GM19463 (cell line): ENCODE measurements at regions not wholly inside any gene's neighbourhood (a gene's known extent, or its start where the extent isn't known, plus 50 kb on each side); places are given as distances from the start of the nearest gene placed in this dataset.
"Not testable (repeated sequence)": the region's sequence is repeated elsewhere in the genome, so short reads cannot be mapped to it uniquely, and the experiment has no call there.

Experiments
- ATAC-seq: cut with Tn5 transposase; IDR thresholded peaks from one replicate; pipeline ENCODE4 v1.9.1; 2021; ENCODE audit warnings: mild to moderate bottlenecking, moderate library complexity; ENCODE audit not compliant: unreplicated experiment

DNA sequence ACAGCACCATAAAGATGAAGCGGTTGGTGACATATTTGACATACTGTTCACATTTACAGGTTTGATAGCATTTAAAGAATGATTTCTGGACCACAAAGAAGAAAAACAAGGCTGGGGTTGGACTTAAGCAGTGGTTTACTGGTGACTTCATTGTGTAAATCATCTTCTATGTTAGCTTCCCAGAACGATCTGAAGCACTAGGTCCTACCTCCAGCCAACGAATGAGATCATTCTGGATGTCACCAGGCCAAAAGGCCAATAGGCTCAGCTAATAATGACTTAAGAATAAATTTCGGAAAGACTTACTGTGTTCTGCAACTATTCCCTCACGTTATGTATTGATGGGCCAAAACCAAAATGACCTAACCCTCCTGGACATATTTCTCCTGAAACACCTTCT is 675.3 kb upstream of the CCNG1 start:
- no peak for ATAC-seq

DNA sequence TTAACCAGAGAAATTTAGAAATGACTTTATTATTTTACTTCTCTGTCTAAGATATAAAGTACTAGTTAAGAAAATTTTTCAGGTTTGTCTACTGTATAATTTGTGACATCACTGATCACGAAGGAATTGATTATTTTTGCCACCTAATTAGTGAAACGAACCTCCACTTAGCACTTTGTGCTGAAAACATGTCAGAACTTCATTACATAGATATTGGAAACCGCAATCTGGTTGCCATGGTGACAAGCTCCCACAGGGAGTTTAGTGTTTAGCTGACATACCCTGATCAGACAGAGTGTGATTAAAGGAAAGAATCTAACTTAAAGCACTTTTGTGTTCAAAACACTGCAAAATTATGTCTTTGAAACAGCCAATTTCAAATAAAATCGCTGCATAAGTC is 668.4 kb upstream of the CCNG1 start:
- ATAC-seq = no peak

DNA sequence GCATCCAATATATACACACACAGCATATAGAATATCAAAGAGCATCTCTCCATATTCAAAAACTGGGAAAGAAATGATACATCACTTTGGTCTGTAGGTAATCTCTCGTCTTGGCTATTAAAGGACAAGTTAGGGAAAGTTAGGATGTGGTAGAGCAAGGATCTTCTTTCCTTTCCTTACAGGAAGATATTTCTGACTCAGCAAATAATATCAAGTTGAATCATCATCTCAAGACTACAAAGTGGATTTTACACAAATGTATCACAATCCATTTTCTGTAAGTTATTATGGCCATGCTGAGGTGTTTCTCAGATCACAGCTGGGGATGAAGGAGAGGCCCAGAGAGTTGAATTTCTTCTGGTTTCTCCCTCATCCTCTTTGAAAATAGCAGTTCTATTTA is 651.7 kb upstream of the CCNG1 start:
- ATAC-seq = no peak

DNA sequence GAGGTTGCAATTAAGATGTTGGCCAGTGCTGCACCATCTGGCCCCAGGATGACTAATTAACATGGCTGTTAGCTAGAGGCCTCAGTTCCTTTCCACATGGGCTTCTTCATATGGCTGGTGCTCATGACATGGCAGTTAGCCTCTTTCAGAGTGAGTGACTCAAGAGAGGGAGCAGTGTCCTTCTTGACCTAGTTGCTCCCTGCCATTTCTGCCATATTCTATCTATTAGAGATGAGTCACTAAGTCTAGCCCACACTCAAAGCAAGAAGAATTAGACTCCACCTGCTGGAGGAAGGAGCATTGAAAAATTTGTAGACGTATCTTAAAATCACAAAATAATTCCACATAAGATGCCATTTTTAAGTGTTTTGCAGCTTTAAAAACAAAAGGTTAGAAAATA is 651.2 kb upstream of the CCNG1 start:
- no peak for ATAC-seq

DNA sequence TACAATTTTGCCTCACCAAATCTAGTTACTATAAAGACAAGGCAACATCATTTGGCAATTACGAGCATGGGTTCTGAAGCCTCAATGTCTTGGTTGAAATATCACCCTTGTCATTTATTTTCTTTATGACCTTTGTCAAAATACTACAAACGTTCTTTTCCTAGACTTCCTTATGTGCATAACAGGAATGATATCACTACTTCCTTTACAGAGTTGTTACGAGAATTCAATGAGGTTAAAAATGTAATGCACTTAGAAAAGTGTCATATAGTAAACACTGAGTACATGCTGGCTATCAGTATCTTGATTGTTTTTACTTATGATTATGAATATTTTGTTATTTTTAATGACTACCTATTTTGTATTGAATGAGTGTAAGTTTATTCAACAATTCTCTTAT is 640.9 kb upstream of the CCNG1 start:
- no peak for ATAC-seq

DNA sequence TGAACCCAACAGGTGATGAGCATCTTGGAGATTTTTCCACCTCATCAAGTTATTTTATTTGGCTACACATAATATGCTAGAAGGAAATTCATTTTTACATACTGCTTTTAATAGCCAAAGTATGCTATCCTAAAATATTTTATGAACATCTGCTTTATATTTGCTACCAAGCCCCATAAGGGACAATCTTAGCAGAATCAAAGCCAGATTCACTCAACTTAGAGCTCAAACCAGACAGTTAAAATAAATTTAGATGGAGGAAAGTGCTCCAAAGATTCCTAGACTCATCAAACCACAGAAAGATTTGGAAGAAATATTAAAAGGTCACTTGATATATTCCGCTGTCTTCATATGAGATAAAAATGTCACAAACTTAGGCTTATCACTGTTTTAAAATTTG is 637.1 kb upstream of the CCNG1 start:
- no peak for ATAC-seq

DNA sequence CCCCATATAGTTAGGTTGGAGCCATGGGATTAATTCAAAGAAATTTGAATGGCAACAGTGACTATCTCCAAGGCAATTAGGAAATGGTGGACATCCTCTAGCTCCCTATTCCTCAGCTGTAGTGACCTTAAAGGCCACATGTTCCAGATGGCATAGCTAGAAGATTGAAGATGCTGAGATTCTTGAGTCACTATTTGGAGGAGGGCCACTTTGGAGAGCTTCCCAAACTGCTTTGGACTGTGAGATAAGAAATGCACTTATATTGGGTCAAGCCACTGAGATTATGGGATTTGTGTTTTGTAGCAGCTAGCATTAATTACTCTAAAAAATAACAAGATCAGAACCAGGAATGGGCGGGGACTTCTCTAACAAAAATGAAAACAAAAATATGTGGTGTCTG is 636.2 kb upstream of the CCNG1 start:
- no peak for ATAC-seq

DNA sequence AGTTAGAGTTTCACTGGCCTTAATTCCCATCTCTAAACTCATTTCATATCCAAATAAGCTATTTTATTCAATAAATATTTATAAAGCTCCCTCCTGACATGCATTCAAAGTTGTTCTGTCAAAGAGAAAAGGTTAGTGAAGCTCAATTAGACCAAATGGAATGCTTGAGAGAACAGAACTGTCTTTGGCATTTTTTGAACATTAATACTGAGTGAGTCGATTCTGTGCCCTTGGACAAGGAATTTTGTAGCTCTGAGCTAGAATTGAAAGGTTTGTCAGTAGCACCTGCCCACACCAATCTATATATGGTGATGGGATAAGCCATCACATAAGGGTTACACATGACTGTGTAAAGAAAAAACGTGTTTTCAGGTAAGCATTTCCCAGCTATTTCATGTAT is 631.2 kb upstream of the CCNG1 start:
- ATAC-seq = no peak

DNA sequence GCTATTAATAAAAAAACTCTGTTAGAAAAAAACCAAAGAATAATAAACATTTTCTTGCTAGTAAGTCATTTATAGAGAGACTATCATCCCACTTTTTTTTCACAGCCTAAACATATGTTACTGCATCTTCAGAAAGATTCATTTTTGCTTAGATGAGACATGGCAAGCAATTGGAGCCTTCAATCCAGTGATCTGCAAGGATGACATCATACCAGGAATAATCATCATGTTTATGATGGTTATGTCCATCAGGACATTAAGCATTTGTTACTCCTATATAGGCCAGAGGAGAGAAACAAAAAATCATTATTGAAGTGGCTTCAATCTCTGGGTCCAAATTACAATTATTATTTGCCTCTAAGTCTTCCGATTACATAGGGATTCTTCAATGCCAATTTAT is 626.3 kb upstream of the CCNG1 start:
- ATAC-seq = no peak

DNA sequence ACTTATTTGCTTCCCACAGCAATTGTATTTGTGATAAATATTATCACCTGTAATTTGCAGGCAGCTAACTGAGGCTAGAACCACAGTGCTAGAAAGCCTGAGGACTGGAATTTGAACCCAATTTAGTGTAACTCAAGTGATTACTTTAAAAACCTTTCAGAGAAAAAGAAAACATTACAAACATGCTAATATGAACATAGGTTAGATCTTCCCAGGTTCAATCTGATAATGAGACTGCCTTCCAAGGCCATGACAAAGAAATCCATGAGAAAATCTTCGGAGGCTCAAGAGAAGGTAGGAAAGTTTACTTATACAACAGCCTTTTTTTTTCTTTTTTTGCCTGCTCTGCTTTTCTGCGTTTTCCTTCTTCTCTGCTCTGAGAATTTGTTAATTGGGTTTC is 620.6 kb upstream of the CCNG1 start:
- no peak for ATAC-seq

DNA sequence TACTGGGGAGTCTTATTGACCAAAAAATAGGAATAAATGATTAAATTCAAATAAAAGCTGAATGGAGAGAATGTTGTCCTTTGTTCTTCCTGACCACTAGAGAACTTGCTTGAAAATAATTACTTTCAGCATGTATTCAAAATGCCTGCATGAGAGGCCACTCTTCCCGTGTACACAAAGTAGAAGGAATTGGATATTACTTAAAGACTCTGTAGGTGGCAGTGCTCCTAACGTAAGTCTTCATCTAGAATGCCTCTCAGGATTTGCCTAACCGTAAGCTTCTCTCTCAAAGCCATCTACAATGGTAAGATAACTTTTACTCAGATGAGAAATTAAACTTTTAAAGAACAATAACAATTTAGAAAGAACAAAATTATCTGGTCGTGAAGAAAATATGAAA is 620.0 kb upstream of the CCNG1 start:
- ATAC-seq = no peak

DNA sequence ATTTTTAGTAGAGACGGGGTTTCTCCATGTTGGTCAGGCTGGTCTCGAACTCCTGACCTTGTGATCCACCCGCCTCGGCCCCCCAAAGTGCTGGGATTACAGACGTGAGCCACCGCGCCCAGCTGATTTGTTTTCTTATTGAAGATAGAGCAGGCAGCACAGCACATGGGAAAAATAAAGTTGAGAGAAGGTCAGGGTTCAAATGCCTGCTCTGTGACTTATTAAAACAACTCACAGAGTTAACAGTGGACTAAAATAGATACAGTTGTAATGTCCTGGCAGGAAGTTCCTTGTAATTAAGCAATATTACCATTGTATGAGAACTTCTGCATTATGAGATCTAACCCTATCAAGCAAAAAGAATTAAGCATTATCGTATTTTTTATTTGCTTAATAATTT is 615.7 kb upstream of the CCNG1 start:
- ATAC-seq = not testable (repeated sequence)

DNA sequence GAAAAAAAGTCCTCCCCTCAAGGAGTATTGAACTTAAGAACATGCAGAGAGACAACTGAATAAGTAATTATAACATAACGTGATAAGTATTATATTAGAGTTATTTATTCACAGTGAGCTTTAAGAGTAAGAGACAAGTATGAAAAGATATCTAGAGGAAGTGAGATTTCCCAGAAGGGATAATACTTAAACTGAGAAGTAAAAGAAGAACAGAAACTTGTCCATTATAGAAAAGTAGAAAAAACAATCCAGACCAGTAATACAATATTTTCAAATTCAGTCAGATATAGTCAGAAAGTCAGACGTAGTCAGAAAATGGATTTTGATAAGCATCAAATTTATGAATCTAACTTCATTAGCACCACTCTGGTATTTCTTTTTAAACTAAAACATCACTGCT is 613.0 kb upstream of the CCNG1 start:
- peak; percentile 74 for ATAC-seq

DNA sequence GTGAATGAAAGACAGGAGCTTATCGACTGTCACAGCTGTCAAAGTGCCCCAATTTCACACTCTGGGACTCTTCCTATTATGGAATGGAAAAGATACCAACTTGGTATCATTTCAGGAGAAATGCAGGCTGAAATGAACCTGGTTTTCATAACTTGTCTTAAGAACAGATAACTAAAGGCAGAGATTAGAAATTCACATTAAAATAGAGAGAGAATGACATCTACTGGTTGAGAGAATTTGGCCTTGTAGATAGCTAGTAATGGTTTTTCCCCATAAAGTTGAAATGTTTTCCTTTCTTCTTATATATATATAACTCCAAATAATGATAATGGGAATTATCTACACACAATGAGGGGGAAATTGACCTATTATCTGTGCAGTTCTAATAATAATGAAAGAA is 600.2 kb upstream of the CCNG1 start:
- no peak for ATAC-seq

DNA sequence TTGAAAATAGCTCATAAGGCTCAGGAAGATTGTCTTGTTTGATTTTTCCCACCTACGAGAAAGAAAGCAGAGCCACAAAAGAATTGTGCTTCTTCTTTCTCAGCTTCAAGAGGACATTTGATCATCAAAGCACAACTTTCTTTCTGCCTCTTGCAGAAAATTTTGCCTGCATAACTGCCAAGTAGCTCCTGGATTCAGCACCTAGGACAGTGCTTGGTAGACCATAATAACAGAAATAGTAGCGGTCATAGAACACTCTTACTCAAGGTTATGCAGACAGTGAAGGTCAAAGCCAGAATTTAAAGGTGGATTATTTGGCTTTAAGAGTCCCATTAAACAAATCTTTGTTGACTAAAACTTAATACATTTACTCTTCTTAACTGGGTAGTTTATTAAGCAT is 594.7 kb upstream of the CCNG1 start:
- ATAC-seq = no peak

DNA sequence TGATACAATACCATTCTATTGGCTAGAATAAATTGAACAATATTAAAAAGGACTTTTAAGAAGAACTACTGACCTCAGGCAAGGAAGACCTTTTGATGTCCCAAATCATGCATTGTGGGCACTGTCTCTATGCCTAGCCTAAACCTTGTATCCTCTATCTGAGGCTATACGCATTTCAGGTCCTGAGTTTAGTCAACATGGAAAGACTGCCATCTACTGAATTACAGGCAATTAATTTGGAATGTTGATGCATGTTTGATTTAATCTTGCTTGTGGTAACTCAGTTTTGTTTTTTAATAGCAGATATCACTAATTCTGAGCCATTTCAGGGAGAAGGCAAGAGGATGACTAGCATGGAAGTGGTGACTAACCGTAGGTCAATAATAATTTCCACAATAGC is 585.3 kb upstream of the CCNG1 start:
- ATAC-seq = no peak

DNA sequence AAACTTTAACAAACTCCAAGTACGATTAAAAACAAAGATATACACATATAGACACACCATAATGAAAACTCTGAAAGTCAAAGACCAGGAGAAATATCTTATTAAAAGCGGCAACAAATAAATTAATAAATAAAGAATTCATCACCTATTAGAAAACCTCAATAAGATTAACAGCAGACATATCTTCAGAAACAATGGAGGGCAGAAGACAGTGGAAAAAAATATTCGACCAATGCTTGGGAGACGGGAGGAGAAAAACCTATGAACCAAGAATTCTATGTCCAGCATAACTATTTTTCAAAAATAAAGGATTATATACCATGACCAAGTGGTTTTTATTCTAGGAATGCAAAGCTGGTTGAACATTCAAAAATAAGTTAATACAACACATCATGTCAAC is 578.6 kb upstream of the CCNG1 start:
- no peak for ATAC-seq

DNA sequence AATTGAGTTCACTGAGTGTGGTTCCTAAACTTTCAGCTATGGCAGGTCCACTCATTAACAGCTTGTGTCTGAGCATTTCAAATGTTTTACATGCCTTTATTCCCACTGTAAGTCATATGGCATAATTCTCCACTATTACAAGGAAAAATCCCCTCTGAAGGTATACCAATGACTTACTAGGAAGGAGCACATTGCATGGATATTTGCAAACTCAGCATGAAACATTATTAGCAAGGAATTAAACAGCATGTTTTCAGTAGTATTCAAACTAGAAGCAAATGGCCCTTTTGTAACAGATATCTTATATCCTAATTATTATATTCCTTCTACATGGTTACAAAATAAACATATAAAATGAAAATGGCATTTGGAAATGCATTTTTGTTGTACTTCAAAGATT is 566.4 kb upstream of the CCNG1 start:
- ATAC-seq = no peak

DNA sequence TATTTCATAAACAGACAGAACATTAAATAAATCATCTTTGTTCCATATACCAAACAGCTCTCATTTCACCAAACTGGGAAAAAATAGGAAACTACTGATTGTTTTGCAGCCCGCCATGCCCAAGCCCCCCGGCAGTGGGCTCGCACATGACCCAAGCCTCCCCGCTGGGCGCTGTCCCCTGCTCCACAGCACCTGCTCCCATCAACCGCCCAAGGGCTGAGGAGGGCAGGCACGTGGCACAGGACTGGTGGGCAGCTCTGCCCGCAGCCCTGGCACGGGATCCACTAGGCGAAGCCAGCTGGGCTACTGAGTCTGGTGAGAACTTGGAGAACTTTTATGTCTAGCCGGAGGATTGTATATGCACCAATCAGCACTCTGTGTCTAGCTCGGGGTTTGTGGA is 554.8 kb upstream of the CCNG1 start:
- ATAC-seq = no peak

DNA sequence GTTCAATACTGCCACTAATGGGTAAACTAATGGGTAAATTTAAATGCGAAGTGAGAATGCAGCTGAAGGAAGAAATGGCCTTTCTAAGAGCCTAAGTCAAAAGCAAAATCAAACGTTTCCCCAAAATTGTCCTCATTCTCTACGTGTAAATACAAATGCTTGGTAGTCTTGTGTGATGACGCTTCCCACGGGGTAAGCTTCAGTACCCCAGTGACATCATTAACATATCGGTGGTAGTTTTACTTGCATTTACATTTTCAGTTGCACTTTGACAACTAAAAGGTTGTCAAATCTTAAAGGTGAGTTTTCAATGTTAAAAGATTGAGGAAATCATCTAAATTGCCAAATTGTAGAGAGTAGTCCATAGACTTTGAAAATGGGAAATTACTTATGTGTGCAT is 550.7 kb upstream of the CCNG1 start:
- no peak for ATAC-seq

DNA sequence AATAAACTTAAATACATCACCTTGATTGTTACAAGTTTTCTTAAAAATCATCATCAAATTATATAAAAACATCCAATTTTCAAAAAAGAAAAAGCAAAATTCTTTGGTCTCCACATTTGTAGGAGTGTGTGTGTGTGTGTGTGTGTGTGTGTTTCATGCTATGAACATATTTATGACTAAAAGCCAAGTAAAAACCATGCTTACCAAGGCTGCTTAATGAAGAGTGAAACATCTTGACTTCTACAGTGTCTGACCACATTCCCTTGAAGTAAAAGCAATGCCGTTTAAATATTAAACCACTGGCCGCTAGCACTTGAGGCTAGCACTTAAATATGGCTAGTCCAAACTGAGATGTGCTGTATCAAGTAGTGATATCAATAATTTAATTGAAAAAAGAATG is 549.1 kb upstream of the CCNG1 start:
- peak; percentile 74 for ATAC-seq

DNA sequence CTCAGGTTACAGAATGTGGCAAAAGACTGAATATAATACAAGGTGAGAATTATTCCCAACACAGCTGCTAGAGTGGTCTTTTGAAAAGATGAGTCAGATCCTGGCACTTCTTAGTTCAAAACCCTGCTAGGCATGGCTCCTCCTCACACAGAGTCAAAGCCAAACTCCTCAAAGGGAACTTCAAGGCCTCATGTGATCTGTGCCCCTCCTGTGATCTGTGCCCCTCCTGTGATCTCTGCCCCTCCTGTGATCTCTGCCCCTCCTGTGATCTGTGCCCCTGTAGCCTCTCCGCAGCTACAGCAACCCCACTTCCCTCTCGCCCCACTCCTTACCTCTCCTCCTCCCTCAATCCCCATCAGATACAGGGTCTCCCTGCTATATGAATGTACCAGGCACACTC is 525.5 kb upstream of the CCNG1 start:
- ATAC-seq = no peak

DNA sequence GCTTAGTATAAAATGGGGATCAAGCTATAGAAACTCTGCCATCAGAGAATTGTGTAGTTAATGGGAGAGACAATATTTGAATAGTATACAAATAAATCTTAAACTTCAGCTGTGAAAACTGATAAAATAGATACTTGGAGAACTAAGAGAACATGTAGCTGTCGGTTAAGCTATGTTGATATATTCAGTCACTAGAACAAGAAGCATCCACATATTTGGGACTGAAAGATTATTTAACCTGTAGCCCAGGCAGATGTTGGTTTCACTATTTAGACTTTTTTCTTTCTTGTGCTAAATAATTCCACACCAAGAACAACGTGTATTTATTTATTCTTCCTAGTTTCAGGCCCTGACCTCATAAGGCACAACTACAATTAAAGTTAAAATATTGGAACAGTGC is 521.0 kb upstream of the CCNG1 start:
- ATAC-seq = no peak

DNA sequence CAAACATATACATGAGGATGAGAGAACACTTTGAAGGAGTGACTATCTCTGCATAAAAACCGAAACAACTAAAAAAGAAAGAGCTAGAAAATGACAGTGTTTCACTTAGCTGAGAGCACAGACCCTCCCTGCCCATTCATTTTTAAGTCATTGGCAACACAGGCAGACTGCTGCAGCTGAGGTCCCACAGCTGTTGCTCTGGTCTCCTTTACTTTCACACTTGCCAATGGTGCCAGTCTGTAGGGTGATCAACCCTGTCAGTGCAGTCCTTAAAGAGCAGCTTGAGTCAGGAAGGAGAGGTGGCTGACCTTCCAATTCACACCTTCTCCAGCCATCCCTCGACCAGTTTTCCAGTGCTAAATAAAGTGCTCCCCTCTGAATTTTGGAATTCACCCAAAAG is 508.3 kb upstream of the CCNG1 start:
- no peak for ATAC-seq
